ENCODE measurements at regions not wholly inside any gene's neighbourhood (a gene's known extent, or its start where the extent isn't known, plus 50 kb on each side); places are given as distances from the start of the nearest gene placed in this dataset.

DNA sequence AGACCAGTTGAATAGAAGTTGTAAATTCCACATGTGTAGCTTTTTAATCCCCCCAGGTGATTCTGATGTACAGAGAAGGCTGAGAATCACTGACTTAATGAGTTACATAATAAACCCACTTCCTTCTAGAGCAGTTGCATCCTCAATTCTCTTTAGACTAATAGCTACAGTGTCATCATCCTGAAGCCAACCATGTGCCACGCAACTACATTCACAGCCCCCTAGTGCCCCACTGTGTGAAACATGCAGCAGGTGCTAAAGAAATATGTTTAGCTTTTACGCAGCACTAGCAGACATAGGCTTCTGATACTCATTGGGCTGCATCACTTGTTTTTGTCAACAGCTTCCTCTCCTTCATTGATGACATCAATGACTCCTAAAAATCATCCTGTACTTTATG lies 1168.3 kb downstream of the BCL11B start:
- Histone ChIP-seq H3K27me3 (no peaks in the 10 kb centered on the region), H3K9ac (no peak overlapping the region), H3K36me3 (no peaks in the 10 kb centered on the region), H4K20me1 (no peaks in the 10 kb centered on the region), H3K9me3 (replicated peaks in 1 of 11) (no peaks in the 10 kb centered on the region; a peak in 1 of 22 replicates), H3K4me3 (no peak overlapping the region), H3K27ac (no peak overlapping the region), H3K4me2 (no peak overlapping the region), H3K4me1 (no peaks in the 10 kb centered on the region)
- TF ChIP-seq Cebpa-rat (IDR thresholded peaks at IDR 0.05) = no peak

DNA sequence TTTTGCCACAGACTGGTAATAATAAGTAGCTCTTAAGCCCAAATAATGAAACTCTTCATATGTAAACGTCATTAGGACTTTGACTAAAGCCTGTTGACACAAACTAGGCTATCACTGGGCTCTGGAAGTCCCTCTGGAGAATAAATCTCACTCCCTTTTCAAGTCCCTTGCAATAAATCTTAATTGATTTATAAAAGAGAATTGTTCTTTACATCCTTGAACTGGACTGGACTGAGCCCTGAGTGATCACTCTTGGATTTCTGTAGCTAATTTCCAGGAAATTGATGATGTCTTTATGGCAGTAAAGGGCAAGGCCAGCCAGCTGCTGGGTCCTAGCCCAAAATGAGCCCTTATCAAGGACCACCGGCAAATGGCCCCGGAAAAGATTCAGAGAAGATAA lies 1162.7 kb downstream of the BCL11B start:
- H3K27ac ChIP-seq = no peak overlapping the region
- TF ChIP-seq Cebpa-rat (IDR thresholded peaks at IDR 0.05) = no peak
- no peaks in the 10 kb centered on the region for H3K36me3 ChIP-seq
- no peaks in the 10 kb centered on the region for H3K27me3 ChIP-seq
- no peak overlapping the region for H3K9ac ChIP-seq
- peaks cover 0 to 13% (median 0%) of the 10 kb centered on the region in 10 experiments; a peak in 1 of 20 replicates for H3K4me1 ChIP-seq
- no peak overlapping the region; a peak in 1 of 22 replicates for H3K4me2 ChIP-seq
- no peaks in the 10 kb centered on the region for H3K9me3 ChIP-seq (replicated peaks in 1 of 11)
- no peaks in the 10 kb centered on the region for H4K20me1 ChIP-seq
- H3K4me3 ChIP-seq = no peak overlapping the region

DNA sequence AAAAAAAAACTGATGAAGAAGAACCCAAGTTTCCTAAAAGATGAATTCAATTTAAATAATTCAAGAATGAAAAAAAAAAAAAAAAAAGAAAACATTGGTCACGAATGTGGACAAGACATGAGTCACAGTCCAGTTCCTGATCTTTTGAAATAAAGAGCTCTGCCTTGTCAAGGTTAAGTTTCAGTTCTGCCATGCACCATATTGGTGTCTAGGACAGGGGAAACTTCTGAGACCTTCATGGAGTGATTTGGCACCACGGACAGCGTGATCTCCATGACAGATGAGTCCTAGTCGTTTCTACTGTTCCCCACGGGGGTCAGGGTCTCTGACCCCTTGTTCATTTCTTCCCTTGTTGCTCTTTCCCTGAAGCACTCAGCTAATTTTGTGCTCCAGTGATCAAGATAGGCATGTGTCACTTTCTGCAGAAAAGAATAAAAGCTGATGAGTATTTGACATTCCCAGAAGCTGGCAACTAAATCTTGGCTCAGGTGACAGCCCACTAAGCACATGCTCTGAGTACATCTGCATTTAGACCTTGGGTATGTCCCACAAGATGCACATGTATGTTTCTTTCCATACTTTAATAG lies 1159.7 kb downstream of the BCL11B start:
- peaks cover 0 to 13% (median 0%) of the 10 kb centered on the region in 10 experiments; a peak in 1 of 20 replicates for H3K4me1 ChIP-seq
- H4K20me1 ChIP-seq = no peaks in the 10 kb centered on the region
- H3K9ac ChIP-seq = no peak overlapping the region
- H3K36me3 ChIP-seq = no peaks in the 10 kb centered on the region
- H3K4me2 ChIP-seq = peak overlapping the region in 2 of 11 experiments; percentile 7 to 20; a peak in 1 of 22 replicates
- no peaks in the 10 kb centered on the region for H3K27me3 ChIP-seq
- TF ChIP-seq Cebpa-rat (IDR thresholded peaks at IDR 0.05) = no peak
- no peak overlapping the region for H3K27ac ChIP-seq
- H3K9me3 ChIP-seq (replicated peaks in 1 of 11) = no peaks in the 10 kb centered on the region
- H3K4me3 ChIP-seq = no peak overlapping the region

DNA sequence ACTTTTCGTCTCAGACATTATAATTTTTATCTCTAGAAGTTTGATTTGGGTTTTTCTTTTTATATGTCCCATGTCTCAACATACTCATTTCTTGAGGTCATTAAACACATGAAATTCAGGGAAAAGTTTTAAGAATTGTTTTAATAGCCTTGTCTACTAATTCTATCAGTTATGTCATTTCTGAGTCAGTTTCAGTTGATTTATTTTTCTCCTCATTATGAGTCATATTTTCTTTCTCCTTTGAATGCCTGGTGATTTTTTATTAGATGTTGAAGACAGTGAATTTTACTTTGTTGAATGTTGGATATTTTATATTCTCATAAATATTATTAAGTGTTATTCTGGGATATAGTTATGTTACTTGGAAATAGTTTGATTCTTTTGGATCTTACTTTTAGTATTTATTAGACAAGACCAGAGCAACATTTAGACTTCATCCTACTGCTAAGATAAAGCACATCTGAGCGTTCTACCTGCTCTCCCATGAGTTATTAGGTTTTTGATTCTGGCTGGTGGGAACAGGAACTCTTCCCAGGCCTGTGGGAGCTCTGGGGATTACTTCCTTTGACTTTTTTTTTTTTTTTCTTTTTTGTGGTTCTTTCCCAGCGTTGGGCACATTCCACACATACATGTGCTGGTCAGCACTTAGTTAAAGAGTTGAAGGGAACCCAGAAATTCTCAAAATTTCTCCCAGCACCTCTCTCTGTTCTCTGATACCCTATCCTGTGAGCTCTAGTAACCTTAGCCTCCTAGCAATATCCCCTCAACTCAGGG lies 1157.7 kb downstream of the BCL11B start:
- no peak for TF ChIP-seq Cebpa-rat (IDR thresholded peaks at IDR 0.05)
- Histone ChIP-seq H3K36me3 (no peaks in the 10 kb centered on the region), H3K9me3 (replicated peaks in 1 of 11) (no peaks in the 10 kb centered on the region)

DNA sequence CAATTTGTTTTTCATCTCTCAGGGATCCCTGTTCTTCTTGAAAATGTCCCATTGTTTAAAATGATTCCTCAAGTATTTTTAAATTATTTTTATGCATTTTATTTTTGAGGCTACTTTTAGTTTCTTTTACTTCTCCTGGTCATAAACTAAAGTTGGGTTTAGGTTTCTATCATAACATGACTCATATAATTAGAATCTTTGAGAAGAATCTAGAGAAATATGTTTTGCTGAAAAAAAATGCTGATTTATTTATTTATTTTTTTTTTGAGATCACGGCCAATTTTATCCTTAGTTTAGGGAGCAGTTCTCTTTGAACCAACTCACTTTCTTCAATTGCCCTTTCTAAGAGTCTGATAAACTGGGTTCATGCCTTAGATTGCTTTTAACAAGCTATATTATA lies 1157.1 kb downstream of the BCL11B start:
- Histone ChIP-seq H3K9me3 (replicated peaks in 1 of 11) (no peaks in the 10 kb centered on the region), H3K4me3 (no peak overlapping the region), H3K4me1 (peaks cover 0 to 10% (median 0%) of the 10 kb centered on the region in 10 experiments; a peak in 1 of 20 replicates), H3K36me3 (no peaks in the 10 kb centered on the region), H3K9ac (no peak overlapping the region), H3K27ac (no peak overlapping the region), H3K27me3 (no peaks in the 10 kb centered on the region), H4K20me1 (no peaks in the 10 kb centered on the region), H3K4me2 (no peak overlapping the region)
- TF ChIP-seq Cebpa-rat (IDR thresholded peaks at IDR 0.05) = no peak

More for the DNA sequence above, 1157.7 kb downstream of the BCL11B start:
- Histone ChIP-seq H3K4me1 (peaks cover 0 to 13% (median 0%) of the 10 kb centered on the region in 10 experiments; a peak in 1 of 20 replicates), H4K20me1 (no peaks in the 10 kb centered on the region), H3K27me3 (no peaks in the 10 kb centered on the region), H3K27ac (no peak overlapping the region), H3K4me2 (no peak overlapping the region), H3K9ac (no peak overlapping the region), H3K4me3 (no peak overlapping the region)

DNA sequence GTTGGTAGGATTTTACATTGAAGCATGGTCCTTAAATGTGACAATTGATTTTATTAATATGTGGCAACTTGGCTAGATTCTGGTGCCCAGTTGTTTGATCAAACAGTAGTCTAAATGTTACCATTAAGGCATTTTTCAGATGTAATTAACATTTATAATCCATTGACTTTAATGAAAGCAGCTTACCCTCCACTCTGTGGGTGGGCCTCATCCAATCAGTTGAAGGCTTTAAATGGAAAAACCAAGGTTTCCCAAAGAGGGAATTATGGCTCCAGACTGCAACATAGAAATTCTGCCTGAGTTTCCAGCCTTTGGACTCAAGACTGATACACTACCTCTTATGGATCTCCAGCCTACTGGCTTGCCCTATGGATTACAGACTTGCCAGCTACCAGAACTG lies 1153.2 kb downstream of the BCL11B start:
- Histone ChIP-seq H3K4me1 (no peaks in the 10 kb centered on the region), H3K27ac (no peak overlapping the region), H3K9ac (no peak overlapping the region), H4K20me1 (no peaks in the 10 kb centered on the region), H3K4me2 (no peak overlapping the region), H3K9me3 (replicated peaks in 1 of 11) (no peaks in the 10 kb centered on the region), H3K27me3 (no peaks in the 10 kb centered on the region), H3K36me3 (no peaks in the 10 kb centered on the region), H3K4me3 (no peak overlapping the region)
- TF ChIP-seq Cebpa-rat (IDR thresholded peaks at IDR 0.05) = no peak

DNA sequence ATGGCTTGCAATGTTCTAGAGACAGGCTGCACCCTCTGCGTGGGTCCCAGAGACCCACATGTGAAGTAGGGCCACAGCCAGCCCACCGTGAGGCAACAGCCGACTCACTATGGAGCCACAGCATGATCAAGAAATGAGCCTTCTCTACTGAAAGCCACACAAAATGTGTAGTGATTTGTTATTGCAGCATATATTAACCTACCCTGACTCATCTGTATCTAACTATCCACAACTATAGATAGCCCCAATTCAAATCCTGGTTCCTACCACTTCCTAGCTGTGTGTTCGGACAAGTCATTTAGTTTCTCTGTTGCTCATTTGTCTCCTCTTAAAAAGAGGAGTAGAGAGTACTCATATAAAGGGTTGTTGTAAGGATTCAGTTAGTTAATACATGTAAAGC lies 1152.3 kb downstream of the BCL11B start:
- no peaks in the 10 kb centered on the region for H3K4me1 ChIP-seq
- peaks cover 3 to 8% (median 4%) of the 10 kb centered on the region in 11 experiments; a peak in 18 of 22 replicates for H3K9me3 ChIP-seq (replicated peaks in 1 of 11)
- TF ChIP-seq Cebpa-rat (IDR thresholded peaks at IDR 0.05) = no peak
- H3K27ac ChIP-seq = no peak overlapping the region
- H3K27me3 ChIP-seq = no peaks in the 10 kb centered on the region
- H3K36me3 ChIP-seq = no peaks in the 10 kb centered on the region
- H3K9ac ChIP-seq = no peak overlapping the region
- H3K4me2 ChIP-seq = no peak overlapping the region
- no peak overlapping the region for H3K4me3 ChIP-seq
- no peaks in the 10 kb centered on the region for H4K20me1 ChIP-seq

DNA sequence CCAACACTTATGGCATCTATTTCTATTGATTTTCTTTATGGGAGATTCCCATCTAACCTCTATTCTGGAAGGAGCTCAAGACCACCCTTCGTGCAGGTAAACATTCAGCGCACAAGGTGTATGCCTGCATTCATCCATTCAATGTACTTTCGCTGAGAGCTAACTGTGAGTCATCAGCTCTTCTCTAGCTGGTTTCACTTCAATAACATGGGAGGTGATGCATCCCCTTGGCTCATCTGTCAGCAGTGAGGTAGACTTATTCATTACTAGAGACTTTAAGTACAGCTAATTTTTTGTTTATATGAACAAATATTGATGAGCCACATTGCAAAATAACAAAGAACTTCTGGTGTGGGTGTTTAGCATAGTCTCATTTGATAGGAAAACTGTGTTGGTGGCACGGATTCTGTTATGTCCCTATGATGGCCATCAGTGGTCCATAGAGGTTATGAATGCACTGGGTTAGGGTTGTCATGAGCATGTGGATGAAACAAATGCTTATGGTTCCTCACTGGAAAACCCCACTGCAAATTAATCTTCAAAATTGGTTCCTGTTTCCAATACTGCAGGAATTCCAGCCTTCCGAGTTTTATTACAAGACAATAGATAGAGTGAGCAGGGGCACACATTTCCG lies 1151.0 kb downstream of the BCL11B start:
- no peaks in the 10 kb centered on the region for H4K20me1 ChIP-seq
- H3K4me1 ChIP-seq = no peaks in the 10 kb centered on the region
- no peak for TF ChIP-seq Cebpa-rat (IDR thresholded peaks at IDR 0.05)
- no peak overlapping the region for H3K4me2 ChIP-seq
- H3K36me3 ChIP-seq = no peaks in the 10 kb centered on the region
- no peak overlapping the region for H3K4me3 ChIP-seq
- no peak overlapping the region for H3K27ac ChIP-seq
- H3K9me3 ChIP-seq (replicated peaks in 1 of 11) = peaks cover 14 to 20% (median 16%) of the 10 kb centered on the region in 11 experiments; a peak in 21 of 22 replicates
- H3K9ac ChIP-seq = no peak overlapping the region
- H3K27me3 ChIP-seq = no peaks in the 10 kb centered on the region

DNA sequence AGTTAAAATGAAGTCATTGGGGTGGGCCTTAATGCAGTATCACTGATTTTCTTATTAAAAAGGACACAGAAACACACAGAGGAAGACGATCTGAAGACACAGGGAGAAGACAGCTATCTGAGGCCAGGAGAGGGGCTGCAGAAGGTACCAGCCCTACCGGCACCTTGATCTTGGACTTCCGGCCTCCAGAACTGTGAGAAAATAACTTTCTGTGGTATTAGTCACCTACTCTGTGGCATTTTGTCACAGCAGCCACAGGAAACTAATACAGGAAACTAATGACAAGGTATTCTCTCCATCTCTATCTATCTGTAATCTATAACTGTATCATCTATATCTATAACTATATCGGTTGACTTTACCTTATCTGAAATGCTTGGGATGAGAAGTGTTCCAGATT lies 1149.5 kb downstream of the BCL11B start:
- H3K4me2 ChIP-seq = no peak overlapping the region
- no peak overlapping the region for H3K4me3 ChIP-seq
- no peaks in the 10 kb centered on the region for H4K20me1 ChIP-seq
- no peaks in the 10 kb centered on the region for H3K36me3 ChIP-seq
- no peaks in the 10 kb centered on the region for H3K4me1 ChIP-seq
- H3K27ac ChIP-seq = no peak overlapping the region
- H3K9ac ChIP-seq = no peak overlapping the region
- H3K9me3 ChIP-seq (replicated peaks in 1 of 11) = peaks cover 14 to 26% (median 16%) of the 10 kb centered on the region in 11 experiments; a peak in 21 of 22 replicates
- no peak for TF ChIP-seq Cebpa-rat (IDR thresholded peaks at IDR 0.05)
- no peaks in the 10 kb centered on the region for H3K27me3 ChIP-seq

Measured in BLaER1 treated with 17β-estradiol and CSF1 and Interleukin-3, amounts not matched to agents 10 nM and 100 nM (cell line).